Stimulated activated naive CD8-positive, alpha-beta T cell treated with anti-CD3 and anti-CD28 coated beads, Interleukin-15, Interleukin-2, amounts not matched to agents 100 ng/mL and 50 ng/mL, for 24 hours (primary cell): ENCODE measurements at regions not wholly inside any gene's neighbourhood (a gene's known extent, or its start where the extent isn't known, plus 50 kb on each side); places are given as distances from the start of the nearest gene placed in this dataset.
"Not testable (repeated sequence)": the region's sequence is repeated elsewhere in the genome, so short reads cannot be mapped to it uniquely, and the experiment has no call there.

ENCODE experiments used
- H3K27ac Mint-ChIP-seq: one replicate; pipeline ENCODE4 v1.8.0; 2021; ENCODE audit warnings: mild to moderate bottlenecking, mixed read lengths
- H3K27me3 Mint-ChIP-seq: one replicate; pipeline ENCODE4 v1.8.0; 2021; ENCODE audit warnings: mixed read lengths
- H3K36me3 Mint-ChIP-seq: one replicate; pipeline ENCODE4 v1.8.0; 2021; ENCODE audit warnings: low read depth, mixed read lengths
- H3K4me1 Mint-ChIP-seq: one replicate; pipeline ENCODE4 v1.8.0; 2021; ENCODE audit warnings: low read depth, mixed read lengths
- H3K4me3 Mint-ChIP-seq: one replicate; pipeline ENCODE4 v1.8.0; 2021; ENCODE audit warnings: mild to moderate bottlenecking, mixed read lengths
- H3K9me3 Mint-ChIP-seq: one replicate; pipeline ENCODE4 v1.8.0; 2021; ENCODE audit warnings: mixed read lengths

DNA sequence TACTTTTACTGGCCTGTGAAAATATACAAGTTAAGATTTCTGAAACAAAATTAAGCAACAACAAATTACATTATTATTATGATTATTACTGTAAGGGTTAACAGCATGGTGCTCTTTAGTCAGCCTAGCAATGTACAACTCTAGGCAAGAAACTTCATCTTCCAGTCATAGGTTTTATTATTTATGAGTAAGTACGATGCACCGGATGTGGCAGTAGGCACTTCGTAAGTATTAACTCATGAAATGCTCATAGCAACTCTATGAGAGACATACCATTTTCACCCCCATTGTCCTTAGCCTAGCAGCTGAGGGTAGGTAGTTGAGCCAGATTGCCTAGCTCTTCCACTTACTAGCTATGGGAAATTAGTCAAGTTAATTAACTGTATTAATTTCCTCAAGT lies 68.0 kb upstream of the PTPRG start:
- H3K4me3 Mint-ChIP-seq, result no peak overlapping the region

DNA sequence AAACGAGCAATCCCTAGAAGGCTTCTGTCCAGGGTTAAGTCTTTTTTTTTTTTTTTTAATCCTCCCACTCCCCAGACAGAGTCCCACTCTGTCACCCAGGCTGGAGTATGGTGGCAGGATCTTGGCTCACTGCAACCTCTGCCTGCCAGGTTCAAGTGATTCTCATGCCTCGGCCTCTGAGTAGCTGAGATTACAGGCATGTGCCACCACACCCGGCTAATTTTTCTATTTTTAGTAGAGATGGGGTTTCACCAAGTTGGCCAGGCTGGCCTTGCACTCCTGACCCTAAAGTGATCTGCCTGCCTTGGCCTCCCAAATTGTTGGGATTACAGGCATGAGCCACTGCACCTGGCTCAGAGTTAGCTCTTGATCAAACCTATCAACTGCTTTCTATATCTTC lies 67.1 kb upstream of the PTPRG start:
- H3K27ac Mint-ChIP-seq, H3K4me3 Mint-ChIP-seq, H3K27me3 Mint-ChIP-seq, H3K4me1 Mint-ChIP-seq, H3K9me3 Mint-ChIP-seq, H3K36me3 Mint-ChIP-seq: not testable (repeated sequence)

More for the DNA sequence above, 68.0 kb upstream of the PTPRG start:
- Mint-ChIP-seq H3K9me3 (peaks cover 3% of the 10 kb centered on the region), H3K27ac (no peak overlapping the region), H3K27me3 (no peaks in the 10 kb centered on the region), H3K36me3 (no peaks in the 10 kb centered on the region), H3K4me1 (no peaks in the 10 kb centered on the region)

DNA sequence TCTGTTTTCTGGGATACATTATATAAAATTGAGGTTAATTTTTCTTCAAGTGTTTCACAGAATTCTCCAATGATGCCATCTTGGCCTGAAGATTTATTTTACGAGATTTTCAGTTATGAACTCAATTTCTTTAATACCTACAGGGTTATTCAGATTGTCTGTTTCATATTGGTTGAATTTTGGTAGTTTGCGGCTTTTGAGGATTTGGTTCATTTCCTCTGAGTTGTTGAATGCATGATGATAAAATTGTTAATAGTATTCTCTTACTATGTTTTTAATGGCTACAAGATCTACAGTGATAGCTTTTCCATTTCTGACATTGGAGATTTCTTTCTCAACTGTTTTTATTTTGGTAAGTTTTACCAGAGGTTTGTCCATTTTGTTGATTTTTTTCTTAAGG lies 63.9 kb upstream of the PTPRG start:
- H3K4me3 Mint-ChIP-seq, result no peak overlapping the region
- H3K27me3 Mint-ChIP-seq, result no peaks in the 10 kb centered on the region
- H3K27ac Mint-ChIP-seq, result peak overlapping the region; percentile 54
- peaks cover 15% of the 10 kb centered on the region for H3K9me3 Mint-ChIP-seq
- no peaks in the 10 kb centered on the region for H3K36me3 Mint-ChIP-seq
- no peaks in the 10 kb centered on the region for H3K4me1 Mint-ChIP-seq

DNA sequence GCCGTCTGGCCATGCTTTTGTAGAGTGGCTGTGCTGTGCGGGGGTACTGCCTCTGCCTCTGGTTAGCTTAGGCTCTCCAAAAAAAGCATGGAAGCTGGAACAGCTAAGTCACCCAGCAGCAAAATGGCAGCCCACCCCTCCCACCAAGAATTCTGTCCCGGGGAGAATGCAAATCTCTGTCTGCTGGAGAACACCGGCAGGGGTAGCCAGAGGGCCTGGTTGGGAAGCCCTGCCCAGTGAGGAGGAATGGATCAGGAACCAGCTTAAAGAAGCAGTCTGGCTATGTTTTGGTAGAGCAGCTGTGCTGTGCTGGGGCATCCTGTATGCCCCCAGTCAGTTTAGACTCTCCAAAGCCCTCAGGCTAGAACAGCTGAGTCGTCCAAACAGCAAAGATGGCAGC lies 56.2 kb upstream of the PTPRG start:
- Mint-ChIP-seq H3K27ac (no peak overlapping the region), H3K36me3 (no peaks in the 10 kb centered on the region), H3K4me3 (no peak overlapping the region), H3K9me3 (peaks cover 23% of the 10 kb centered on the region), H3K27me3 (peaks cover 4% of the 10 kb centered on the region), H3K4me1 (no peaks in the 10 kb centered on the region)

DNA sequence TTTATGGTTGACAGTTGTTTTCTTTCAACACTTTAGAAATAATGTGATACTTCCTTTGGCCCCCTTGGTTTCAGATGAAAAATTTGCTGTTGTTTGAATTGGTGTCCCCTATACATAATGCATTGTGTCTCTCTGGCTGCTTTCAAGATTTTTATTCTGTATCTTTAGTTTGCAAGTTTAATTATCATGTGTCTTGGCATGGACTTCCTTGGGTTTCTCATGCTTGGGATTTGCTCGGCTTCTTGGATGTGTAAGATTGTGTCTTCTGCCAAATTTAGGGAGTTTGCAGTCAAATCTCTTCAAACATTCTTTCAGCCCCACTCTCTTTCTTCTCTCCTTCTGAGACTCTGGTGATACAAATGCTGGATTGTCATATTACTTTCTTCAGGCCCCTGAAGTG lies 53.4 kb upstream of the PTPRG start:
- H3K27me3 Mint-ChIP-seq, result peaks cover 7% of the 10 kb centered on the region
- H3K9me3 Mint-ChIP-seq, result peaks cover 15% of the 10 kb centered on the region
- no peak overlapping the region for H3K27ac Mint-ChIP-seq
- H3K36me3 Mint-ChIP-seq, result no peaks in the 10 kb centered on the region
- no peaks in the 10 kb centered on the region for H3K4me1 Mint-ChIP-seq
- no peak overlapping the region for H3K4me3 Mint-ChIP-seq
